ENCODE measurements at regions not wholly inside any gene's neighbourhood (a gene's known extent, or its start where the extent isn't known, plus 50 kb on each side); places are given as distances from the start of the nearest gene placed in this dataset.
"Not testable (repeated sequence)": the region's sequence is repeated elsewhere in the genome, so short reads cannot be mapped to it uniquely, and the experiment has no call there.

GRCh38 chr9:39463696-39464095 is 108.2 kb downstream of the SPATA31A1 start:
- intact Hi-C loops (cut with DNase I); DNase-seq: not testable (repeated sequence)

GRCh38 chr9:39464122-39464777 is 108.8 kb downstream of the SPATA31A1 start:
- DNase-seq, result peak; percentile 77 to 98 (median 88)
- intact Hi-C loops (cut with DNase I), result not testable (repeated sequence)

GRCh38 chr9:39474499-39474898 is 119.0 kb downstream of the SPATA31A1 start:
- DNase-seq; intact Hi-C loops (cut with DNase I): not testable (repeated sequence)

GRCh38 chr9:39483073-39483472 is 127.6 kb downstream of the SPATA31A1 start:
- intact Hi-C loops (cut with DNase I); DNase-seq: not testable (repeated sequence)

- DNase-seq; intact Hi-C loops (cut with DNase I): not testable (repeated sequence)
Measured at GRCh38 chr9:39483880-39484279, 128.4 kb downstream of the SPATA31A1 start.

- intact Hi-C loops (cut with DNase I); DNase-seq: not testable (repeated sequence)
Measured at GRCh38 chr9:39484292-39484691, 128.8 kb downstream of the SPATA31A1 start.

GRCh38 chr9:39487477-39487876 is 132.0 kb downstream of the SPATA31A1 start:
- intact Hi-C loops (cut with DNase I), result not testable (repeated sequence)
- DNase-seq, result peak in 3 of 10 donors; percentile 65 to 77 (median 74)

- DNase-seq; intact Hi-C loops (cut with DNase I): not testable (repeated sequence)
Measured at GRCh38 chr9:39496248-39496647, 140.8 kb downstream of the SPATA31A1 start.

GRCh38 chr9:39503178-39503577 is 147.7 kb downstream of the SPATA31A1 start:
- intact Hi-C loops (cut with DNase I); DNase-seq: not testable (repeated sequence)

- intact Hi-C loops (cut with DNase I); DNase-seq: not testable (repeated sequence)
Measured at GRCh38 chr9:39527387-39528029, 172.0 kb downstream of the SPATA31A1 start.

- peak in 2 of 10 donors; percentile 35 to 58 for DNase-seq
- intact Hi-C loops (cut with DNase I), result not testable (repeated sequence)
Measured at GRCh38 chr9:39532597-39532996, 177.1 kb downstream of the SPATA31A1 start.

GRCh38 chr9:39533001-39533762 is 177.7 kb downstream of the SPATA31A1 start:
- peak in 1 of 10 donors; percentile 54 for DNase-seq
- intact Hi-C loops (cut with DNase I), result not testable (repeated sequence)

GRCh38 chr9:39533763-39534548 is 178.5 kb downstream of the SPATA31A1 start:
- intact Hi-C loops (cut with DNase I), result not testable (repeated sequence)
- peak in 1 of 10 donors; percentile 72 for DNase-seq

GRCh38 chr9:39534897-39535296 is 179.4 kb downstream of the SPATA31A1 start:
- intact Hi-C loops (cut with DNase I), result not testable (repeated sequence)
- DNase-seq, result peak in 2 of 10 donors; percentile 66 to 77

GRCh38 chr9:39542157-39542556 is 186.7 kb downstream of the SPATA31A1 start:
- DNase-seq; intact Hi-C loops (cut with DNase I): not testable (repeated sequence)

- DNase-seq; intact Hi-C loops (cut with DNase I): not testable (repeated sequence)
Measured at GRCh38 chr9:39545079-39545478, 189.6 kb downstream of the SPATA31A1 start.

- DNase-seq; intact Hi-C loops (cut with DNase I): not testable (repeated sequence)
Measured at GRCh38 chr9:39550573-39550972, 195.1 kb downstream of the SPATA31A1 start.

- DNase-seq; intact Hi-C loops (cut with DNase I): not testable (repeated sequence)
Measured at GRCh38 chr9:39551544-39551943, 196.1 kb downstream of the SPATA31A1 start.

GRCh38 chr9:39552242-39552881 is 196.9 kb downstream of the SPATA31A1 start:
- intact Hi-C loops (cut with DNase I); DNase-seq: not testable (repeated sequence)

- DNase-seq; intact Hi-C loops (cut with DNase I): not testable (repeated sequence)
Measured at GRCh38 chr9:39554352-39554751, 198.9 kb downstream of the SPATA31A1 start.
